IMR-90 (cell line): ENCODE measurements at regions not wholly inside any gene's neighbourhood (a gene's known extent, or its start where the extent isn't known, plus 50 kb on each side); places are given as distances from the start of the nearest gene placed in this dataset.

Source experiments
- ATAC-seq: fragments of 200-7000 bp; cut with Tn5 transposase; 2 replicates; pipeline ENCODE4 v1.9.1; 2020; ENCODE audit warnings: low read depth, mild to moderate bottlenecking, moderate library complexity
- BruUV-seq: library from RNA; stranded (reverse); fragments of 400-500 nt; replicated peaks from 2 replicates; lab custom pipeline; 2021; lab: Mats Ljungman, UMichigan
- CTCF ChIA-PET: fragments of 300-600 bp; formaldehyde crosslinking; extraction: SDS; loops from one replicate; lab custom pipeline; 2021; ENCODE audit warnings: antibody characterized with exemption; lab: Yijun Ruan, JAX
- POLR2A ChIA-PET: fragments of 300-600 bp; sonication (Branson Sonifier 250); formaldehyde crosslinking; loops from one replicate; lab custom pipeline; 2022; ENCODE audit warnings: antibody characterized with exemption; ENCODE audit not compliant: unreplicated experiment; lab: Charles Lee
- DNase-seq: peaks from one replicate; pipeline ENCODE4 v3.0.0; 2013
- H2AFZ ChIP-seq: replicated peaks from 2 replicates; pipeline ENCODE3; 2013; ENCODE audit warnings: low read length, mild to moderate bottlenecking; ENCODE audit not compliant: poor library complexity
- H2AK5ac ChIP-seq: 2 replicates; pipeline ENCODE4 v1.6.1; 2013; ENCODE audit warnings: low read depth, low read length, inconsistent platforms
- H2AK9ac ChIP-seq: replicated peaks from 2 replicates; pipeline ENCODE3; 2013; ENCODE audit warnings: mild to moderate bottlenecking, low read depth, low read length, moderate library complexity; ENCODE audit not compliant: poor library complexity
- H2BK120ac ChIP-seq: 2 replicates; pipeline ENCODE4 v1.6.1; 2013; ENCODE audit warnings: low read depth, low read length, inconsistent platforms
- H2BK15ac ChIP-seq: 3 replicates; pipeline ENCODE4 v1.6.1; 2013; ENCODE audit warnings: low read depth, low read length, inconsistent platforms
- H2BK20ac ChIP-seq: 2 replicates; pipeline ENCODE4 v1.6.1; 2013; ENCODE audit warnings: low read depth, mild to moderate bottlenecking, inconsistent platforms, low read length, moderate library complexity
- H2BK5ac ChIP-seq: 2 replicates; pipeline ENCODE4 v1.6.1; 2013; ENCODE audit warnings: mild to moderate bottlenecking, low read depth, low read length, inconsistent platforms; ENCODE audit not compliant: poor library complexity, severe bottlenecking
- H3K14ac ChIP-seq: replicated peaks from 2 replicates; pipeline ENCODE4 v1.6.1; 2013; ENCODE audit warnings: low read depth, low read length, inconsistent platforms
- H3K18ac ChIP-seq: 2 replicates; pipeline ENCODE4 v1.6.1; 2013; ENCODE audit warnings: low read depth, low read length, control low read depth
- H3K23ac ChIP-seq: 2 replicates; pipeline ENCODE4 v1.6.1; 2013; ENCODE audit warnings: low read depth, low read length, inconsistent platforms
- H3K27ac ChIP-seq: 2 replicates; pipeline ENCODE4 v1.5.1; 2013; ENCODE audit warnings: mild to moderate bottlenecking, control low read depth, low read length; ENCODE audit not compliant: insufficient read depth
- H3K27me3 ChIP-seq: 2 replicates; pipeline ENCODE4 v1.6.1; 2013; ENCODE audit warnings: low read length; ENCODE audit not compliant: control insufficient read depth, insufficient read depth
- H3K36me3 ChIP-seq: 2 replicates; pipeline ENCODE4 v1.6.1; 2013; ENCODE audit warnings: low read length, mixed read lengths; ENCODE audit not compliant: control insufficient read depth, insufficient read depth
- H3K4ac ChIP-seq: 2 replicates; pipeline ENCODE4 v1.6.1; 2013; ENCODE audit warnings: low read depth, low read length, inconsistent platforms
- H3K4me1 ChIP-seq: 2 replicates; pipeline ENCODE4 v1.6.1; 2013; ENCODE audit warnings: low read length, mixed read lengths; ENCODE audit not compliant: control insufficient read depth, insufficient read depth
- H3K4me2 ChIP-seq: 2 replicates; pipeline ENCODE4 v1.6.1; 2013; ENCODE audit warnings: low read depth, mild to moderate bottlenecking, control low read depth, low read length, moderate library complexity
- H3K4me3 ChIP-seq: 2 replicates; pipeline ENCODE4 v1.5.1; 2013; ENCODE audit warnings: low read depth, mild to moderate bottlenecking, control low read depth, low read length, moderate library complexity; ENCODE audit not compliant: insufficient read depth
- H3K56ac ChIP-seq: 2 replicates; pipeline ENCODE4 v1.6.1; 2013; ENCODE audit warnings: low read length, inconsistent platforms; ENCODE audit not compliant: insufficient read depth; ENCODE audit errors: extremely low read depth
- H3K79me1 ChIP-seq, 2 experiments: 2 replicates each; pipeline ENCODE4 v1.6.1; 2013; ENCODE audit warnings: low read length in 2 of 2, inconsistent platforms in 1 of 2, low read depth in 1 of 2
- H3K9ac ChIP-seq: 2 replicates; pipeline ENCODE4 v1.6.1; 2013; ENCODE audit warnings: low read depth, low read length, control low read depth
- H3K9me1 ChIP-seq: 2 replicates; pipeline ENCODE4 v1.6.1; 2013; ENCODE audit warnings: low read length, inconsistent platforms; ENCODE audit not compliant: insufficient read depth
- H3K9me3 ChIP-seq: 2 replicates; pipeline ENCODE4 v1.6.1; 2013; ENCODE audit warnings: low read length; ENCODE audit not compliant: control insufficient read depth, insufficient read depth
- H4K20me1 ChIP-seq: 2 replicates; pipeline ENCODE4 v1.6.1; 2013; ENCODE audit warnings: low read length, inconsistent platforms; ENCODE audit not compliant: insufficient read depth
- H4K5ac ChIP-seq: 2 replicates; pipeline ENCODE4 v1.6.1; 2013; ENCODE audit warnings: mild to moderate bottlenecking, low read depth, low read length, control low read depth
- H4K8ac ChIP-seq, 2 experiments: 2 replicates each; pipeline ENCODE4 v1.6.1; 2013; ENCODE audit warnings: low read depth in 2 of 2, low read length in 2 of 2, control low read depth in 1 of 2, inconsistent platforms in 1 of 2
- H4K91ac ChIP-seq: 2 replicates; pipeline ENCODE4 v1.6.1; 2013; ENCODE audit warnings: low read depth, low read length, inconsistent platforms; ENCODE audit not compliant: insufficient read depth
- CEBPB ChIP-seq: IDR thresholded peaks from 2 replicates; pipeline ENCODE4 v1.6.1; 2012; ENCODE audit warnings: low read depth, low read length, improper control_type of control experiment
- MAFK ChIP-seq: IDR thresholded peaks from 2 replicates; pipeline ENCODE4 v1.6.1; 2012; ENCODE audit warnings: low read depth, low read length, improper control_type of control experiment
- WGBS, 2 experiments: methylation state at CpG; one replicate each; pipeline versions ENCODE4 v1.1.5 to v1.1.7; 2013; ENCODE audit warnings: missing lambda C conversion rate in 2 of 2; ENCODE audit not compliant: insufficient read length in 1 of 2; ENCODE audit errors: extremely low coverage in 2 of 2; 5-methylcytosine and 5-hydroxymethylcytosine counted together
- dilution Hi-C: fragments of 300-500 bp; cut with HindIII; formaldehyde crosslinking; loops from one replicate; pipeline ENCODE4 v1.14.3; 2018; ENCODE audit warnings: low sequenced_read_pairs; ENCODE audit not compliant: unreplicated experiment
- in situ Hi-C: fragments of 300-500 bp; cut with MboI; formaldehyde crosslinking; loops from 3 replicates; pipeline ENCODE4 v1.14.3; 2019; ENCODE audit warnings: low sequenced_read_pairs, inconsistent platforms, mixed read lengths
- intact Hi-C: fragments of 100-400 bp; cut with micrococcal nuclease; formaldehyde crosslinking; loops from 2 replicates; pipeline ENCODE4 v1.10.0; 2022

GRCh38 chr9:99588747-99589146 is 232.9 kb upstream of the NR4A3 start:
- Histone ChIP-seq H4K91ac (no peak overlapping the region), H3K4me3 (no peak overlapping the region), H2BK20ac (no peak overlapping the region), H2AK5ac (no peak overlapping the region), H3K27ac (no peak overlapping the region), H2BK120ac (no peak overlapping the region), H2BK15ac (no peak overlapping the region), H4K8ac (no peak overlapping the region), H3K9me3 (peaks cover under 1% of the 10 kb centered on the region; the same call in 1 of the 2 replicates), H2BK5ac (no peak overlapping the region), H3K36me3 (no peaks in the 10 kb centered on the region), H2AK9ac (no peak overlapping the region), H3K27me3 (peaks cover 5% of the 10 kb centered on the region), H3K9me1 (no peaks in the 10 kb centered on the region), H3K79me1 (no peaks in the 10 kb centered on the region), H3K14ac (no peak overlapping the region), H4K5ac (no peak overlapping the region), H3K18ac (no peak overlapping the region), H3K4ac (no peak overlapping the region), H3K4me2 (no peak overlapping the region), H2AFZ (no peak overlapping the region), H3K56ac (no peak overlapping the region), H3K4me1 (no peaks in the 10 kb centered on the region), H4K20me1 (no peaks in the 10 kb centered on the region), H3K9ac (no peak overlapping the region), H3K23ac (no peak overlapping the region)
- dilution Hi-C loops (no loop called here), in situ Hi-C loops (no loop called here), intact Hi-C loops (no loop called here)
- no peak for ATAC-seq
- ChIA-PET POLR2A (no interaction called here), CTCF (interaction anchor here (1.2 kb wide), 1 partner anchor 10 kb away, joined by 4 read pairs; no protein-coding TSS in a partner anchor)
- BruUV-seq, result no TSS peak
- DNase-seq, result no peak
- TF ChIP-seq MAFK, result peak; percentile 62
- TF ChIP-seq CEBPB, result no peak
- WGBS, 2 experiments, result no CpG with 5 or more reads among the region's 2 CpGs
